OCI-LY7 (cell line): ENCODE measurements at regions not wholly inside any gene's neighbourhood (a gene's known extent, or its start where the extent isn't known, plus 50 kb on each side); places are given as distances from the start of the nearest gene placed in this dataset.

ENCODE experiments used
- BruUV-seq: library from RNA; stranded (reverse); fragments of 400-500 nt; replicated peaks from 2 replicates; lab custom pipeline; 2021; lab: Mats Ljungman, UMichigan
- CTCF ChIA-PET: fragments of 300-600 bp; sonication (Branson Sonifier 250); formaldehyde crosslinking; loops from one replicate; lab custom pipeline; 2022; ENCODE audit warnings: antibody characterized with exemption; ENCODE audit not compliant: unreplicated experiment; lab: Charles Lee
- POLR2A ChIA-PET: fragments of 300-600 bp; sonication (Branson Sonifier 250); formaldehyde crosslinking; loops from one replicate; lab custom pipeline; 2022; ENCODE audit warnings: antibody characterized with exemption; lab: Charles Lee
- DNase-seq: peaks from one replicate; pipeline ENCODE4 v3.0.0-alpha.2; 2015; ENCODE audit warnings: low spot score
- H2AFZ ChIP-seq: fragments of 200-600 bp; sonication (generic), shearing (Covaris generic); 2 replicates; pipeline ENCODE4 v1.6.1; 2014; ENCODE audit warnings: mild to moderate bottlenecking, antibody characterized with exemption, low read length, moderate library complexity
- H3K27ac ChIP-seq: fragments of 200-600 bp; sonication (generic); 2 replicates; pipeline ENCODE4 v1.5.1; 2014; ENCODE audit warnings: mixed run types, low read depth, mild to moderate bottlenecking, moderate library complexity, low read length, inconsistent platforms; ENCODE audit not compliant: poor library complexity, severe bottlenecking
- H3K36me3 ChIP-seq: fragments of 200-600 bp; sonication (generic); 2 replicates; pipeline ENCODE4 v1.6.1; 2014; ENCODE audit warnings: mild to moderate bottlenecking, antibody characterized with exemption, low read length, moderate library complexity, mixed read lengths; ENCODE audit not compliant: insufficient read depth
- H3K4me1 ChIP-seq: fragments of 200-600 bp; sonication (generic); 2 replicates; pipeline ENCODE4 v1.5.1; 2014; ENCODE audit warnings: mild to moderate bottlenecking, low read length; ENCODE audit not compliant: insufficient read depth, poor library complexity, severe bottlenecking
- H3K4me2 ChIP-seq: fragments of 200-600 bp; sonication (generic); 2 replicates; pipeline ENCODE4 v1.6.1; 2014; ENCODE audit warnings: mild to moderate bottlenecking, low read length
- H3K4me3 ChIP-seq: fragments of 200-600 bp; sonication (generic); 2 replicates; pipeline ENCODE4 v1.5.1; 2014; ENCODE audit warnings: mild to moderate bottlenecking, low read depth, low read length; ENCODE audit not compliant: poor library complexity, severe bottlenecking
- H3K79me2 ChIP-seq: fragments of 200-600 bp; sonication (generic); 2 replicates; pipeline ENCODE4 v1.6.1; 2016; ENCODE audit warnings: low read depth, mild to moderate bottlenecking, low read length, moderate library complexity, mixed read lengths; ENCODE audit not compliant: insufficient read depth
- H3K9me2 ChIP-seq: fragments of 200-600 bp; sonication (generic); 2 replicates; pipeline ENCODE4 v1.6.1; 2016; ENCODE audit warnings: mild to moderate bottlenecking, low read length, mixed read lengths; ENCODE audit not compliant: insufficient read depth
- H3K9me3 ChIP-seq: fragments of 200-600 bp; sonication (generic); 2 replicates; pipeline ENCODE4 v1.6.1; 2014; ENCODE audit warnings: mild to moderate bottlenecking, mixed run types, low read length, mixed read lengths
- H4K20me1 ChIP-seq: fragments of 200-600 bp; sonication (generic); 2 replicates; pipeline ENCODE4 v1.6.1; 2014; ENCODE audit warnings: mild to moderate bottlenecking, antibody characterized with exemption, low read length, moderate library complexity, mixed read lengths; ENCODE audit not compliant: insufficient read depth
- CTCF ChIP-seq: fragments of 200-600 bp; sonication (generic); conservative IDR thresholded peaks from 2 replicates; pipeline ENCODE4 v1.5.1; 2014; ENCODE audit warnings: mild to moderate bottlenecking, antibody characterized with exemption, low read length, moderate library complexity, mixed read lengths
- EZH2phosphoT487 ChIP-seq: fragments of 200-600 bp; sonication (generic); IDR thresholded peaks from 2 replicates; pipeline ENCODE4 v1.6.1; 2018; ENCODE audit warnings: low read depth, borderline replicate concordance, mild to moderate bottlenecking, mixed run types, antibody characterized with exemption, low read length, moderate library complexity, mixed read lengths
- intact Hi-C: fragments of 100-400 bp; cut with micrococcal nuclease; formaldehyde crosslinking; loops from one replicate; pipeline ENCODE4 v1.10.0; 2022; ENCODE audit not compliant: unreplicated experiment

GRCh38 chr12:130076126-130076525 is 86.1 kb upstream of the FZD10 start:
- Histone ChIP-seq H3K4me3 (no peak overlapping the region), H3K4me1 (no peaks in the 10 kb centered on the region), H3K36me3 (no peaks in the 10 kb centered on the region), H3K9me2 (no peaks in the 10 kb centered on the region), H3K9me3 (no peaks in the 10 kb centered on the region), H4K20me1 (no peaks in the 10 kb centered on the region), H3K4me2 (no peak overlapping the region), H3K79me2 (no peaks in the 10 kb centered on the region), H3K27ac (no peak overlapping the region), H2AFZ (no peak overlapping the region)
- POLR2A ChIA-PET = no interaction called here
- BruUV-seq = no TSS peak
- TF ChIP-seq EZH2phosphoT487 = no peak
- no peak for TF ChIP-seq CTCF
- CTCF ChIA-PET = no interaction called here
- intact Hi-C loops = no loop called here
- no peak for DNase-seq

- ChIA-PET POLR2A (no interaction called here), CTCF (no interaction called here)
- H3K9me3 ChIP-seq = no peaks in the 10 kb centered on the region
- H3K4me2 ChIP-seq = no peak overlapping the region
- no TSS peak for BruUV-seq
- no peak overlapping the region for H3K4me3 ChIP-seq
- H3K4me1 ChIP-seq = no peaks in the 10 kb centered on the region
- DNase-seq = no peak
- no peak for TF ChIP-seq CTCF
- no peak for TF ChIP-seq EZH2phosphoT487
- intact Hi-C loops = no loop called here
- no peaks in the 10 kb centered on the region for H3K9me2 ChIP-seq
- H4K20me1 ChIP-seq = no peaks in the 10 kb centered on the region
- H3K79me2 ChIP-seq = no peaks in the 10 kb centered on the region
- no peaks in the 10 kb centered on the region for H3K36me3 ChIP-seq
- no peak overlapping the region for H3K27ac ChIP-seq
- no peak overlapping the region for H2AFZ ChIP-seq
Observed at GRCh38 chr12:130076752-130077151, 85.5 kb upstream of the FZD10 start.

GRCh38 chr12:130078852-130079251 is 83.4 kb upstream of the FZD10 start:
- no peaks in the 10 kb centered on the region for H3K9me3 ChIP-seq
- H3K4me3 ChIP-seq = no peak overlapping the region
- H3K27ac ChIP-seq = no peak overlapping the region
- TF ChIP-seq CTCF (no peak), EZH2phosphoT487 (no peak)
- no peak for DNase-seq
- POLR2A ChIA-PET = no interaction called here
- H3K4me1 ChIP-seq = no peaks in the 10 kb centered on the region
- H3K4me2 ChIP-seq = no peak overlapping the region
- no peak overlapping the region for H2AFZ ChIP-seq
- no peaks in the 10 kb centered on the region for H3K79me2 ChIP-seq
- H3K9me2 ChIP-seq = no peaks in the 10 kb centered on the region
- no peaks in the 10 kb centered on the region for H4K20me1 ChIP-seq
- CTCF ChIA-PET = no interaction called here
- no peaks in the 10 kb centered on the region for H3K36me3 ChIP-seq
- BruUV-seq = no TSS peak
- intact Hi-C loops = no loop called here
